ENCODE measurements at regions not wholly inside any gene's neighbourhood (a gene's known extent, or its start where the extent isn't known, plus 50 kb on each side); places are given as distances from the start of the nearest gene placed in this dataset.

- TF ChIP-seq, protein P1, sequence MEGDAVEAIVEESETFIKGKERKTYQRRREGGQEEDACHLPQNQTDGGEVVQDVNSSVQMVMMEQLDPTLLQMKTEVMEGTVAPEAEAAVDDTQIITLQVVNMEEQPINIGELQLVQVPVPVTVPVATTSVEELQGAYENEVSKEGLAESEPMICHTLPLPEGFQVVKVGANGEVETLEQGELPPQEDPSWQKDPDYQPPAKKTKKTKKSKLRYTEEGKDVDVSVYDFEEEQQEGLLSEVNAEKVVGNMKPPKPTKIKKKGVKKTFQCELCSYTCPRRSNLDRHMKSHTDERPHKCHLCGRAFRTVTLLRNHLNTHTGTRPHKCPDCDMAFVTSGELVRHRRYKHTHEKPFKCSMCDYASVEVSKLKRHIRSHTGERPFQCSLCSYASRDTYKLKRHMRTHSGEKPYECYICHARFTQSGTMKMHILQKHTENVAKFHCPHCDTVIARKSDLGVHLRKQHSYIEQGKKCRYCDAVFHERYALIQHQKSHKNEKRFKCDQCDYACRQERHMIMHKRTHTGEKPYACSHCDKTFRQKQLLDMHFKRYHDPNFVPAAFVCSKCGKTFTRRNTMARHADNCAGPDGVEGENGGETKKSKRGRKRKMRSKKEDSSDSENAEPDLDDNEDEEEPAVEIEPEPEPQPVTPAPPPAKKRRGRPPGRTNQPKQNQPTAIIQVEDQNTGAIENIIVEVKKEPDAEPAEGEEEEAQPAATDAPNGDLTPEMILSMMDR (IDR thresholded peaks at IDR 0.05; ENCODE audit: low read length) = no peak
- no peak for TF ChIP-seq EZH2 (optimal IDR thresholded peaks at IDR 0.05; ENCODE audit: low read depth, low read length)
Observed at GRCh38 chr1:185375583-185375982, 58.5 kb upstream of the IVNS1ABP start.
